Sigmoid colon (tissue), 4 donors: ENCODE measurements at regions not wholly inside any gene's neighbourhood (a gene's known extent, or its start where the extent isn't known, plus 50 kb on each side); places are given as distances from the start of the nearest gene placed in this dataset.

ENCODE experiments used
- CTCF ChIP-seq, 4 experiments: fragments of 450-650 bp in 3 of 4; fragments of 200-600 bp in 1 of 4; IDR thresholded peaks; one replicate each; pipeline ENCODE4 v1.5.1; 2016 to 2019; ENCODE audit warnings: antibody characterized with exemption in 4 of 4, mild to moderate bottlenecking in 3 of 4, moderate library complexity in 2 of 4
- POLR2A ChIP-seq, 2 donors: fragments of 450-650 bp; IDR thresholded peaks; one replicate each; pipeline ENCODE4 v1.6.1; 2016; ENCODE audit warnings: antibody characterized with exemption in 2 of 2, mild to moderate bottlenecking in 2 of 2, moderate library complexity in 2 of 2
- POLR2AphosphoS5 ChIP-seq, 4 donors: sonication (generic); formaldehyde crosslinking; IDR thresholded peaks; one replicate each; pipeline ENCODE4 v1.6.1; 2017; ENCODE audit warnings: antibody characterized with exemption in 4 of 4

- TF ChIP-seq CTCF (IDR thresholded peaks at IDR 0.05): no peak
- no peak for TF ChIP-seq POLR2A (IDR thresholded peaks at IDR 0.05)
- no peak for TF ChIP-seq POLR2AphosphoS5 (IDR thresholded peaks at IDR 0.05)
These were observed 264.2 kb downstream of the AACS start for GRCh38 chr12:125329239-125330102.
